HepG2 (cell line): ENCODE measurements at regions not wholly inside any gene's neighbourhood (a gene's known extent, or its start where the extent isn't known, plus 50 kb on each side); places are given as distances from the start of the nearest gene placed in this dataset.

Source experiments
- HDAC1 ChIP-seq: sonication (generic); formaldehyde crosslinking; IDR thresholded peaks from 2 replicates; pipeline ENCODE4 v1.5.1; 2020; ENCODE audit warnings: mild to moderate bottlenecking, missing genetic modification reagents
- HHEX ChIP-seq: IDR thresholded peaks from 2 replicates; pipeline ENCODE4 v1.6.1; 2016; ENCODE audit warnings: control low read depth
- IKZF5 ChIP-seq: IDR thresholded peaks from 2 replicates; pipeline ENCODE4 v1.6.1; 2018; ENCODE audit warnings: missing genetic modification reagents, mild to moderate bottlenecking, missing compliant biosample characterization
- NFE2L2 ChIP-seq: fragments of 150-350 bp; IDR thresholded peaks from 2 replicates; pipeline ENCODE4 v1.6.1; 2014; ENCODE audit warnings: low read length
- NR1H2 ChIP-seq: sonication (generic); formaldehyde crosslinking; IDR thresholded peaks from 2 replicates; pipeline ENCODE4 v1.8.1; 2022; ENCODE audit warnings: low read depth, missing genetic modification reagents, borderline replicate concordance
- RNF2 ChIP-seq: fragments of 450-650 bp; conservative IDR thresholded peaks from 2 replicates; pipeline ENCODE4 v1.6.1; 2016; ENCODE audit warnings: low read depth
- ZBTB40 ChIP-seq, 2 experiments: fragments of 450-650 bp in 1 of 2; sonication (generic) in 1 of 2; formaldehyde crosslinking in 1 of 2; IDR thresholded peaks; 2 replicates each; pipeline versions ENCODE4 v1.6.1 to v1.8.0; 2016 to 2022; ENCODE audit warnings: antibody characterized with exemption in 1 of 2, mild to moderate bottlenecking in 1 of 2, missing genetic modification reagents in 1 of 2
- ZNF12 ChIP-seq: sonication (generic); formaldehyde crosslinking; IDR thresholded peaks from 2 replicates; pipeline ENCODE4 v1.5.0; 2020; ENCODE audit warnings: missing genetic modification reagents
- ZNF572 ChIP-seq: sonication (generic); formaldehyde crosslinking; IDR thresholded peaks from 2 replicates; pipeline ENCODE4 v1.5.1; 2020; ENCODE audit warnings: mild to moderate bottlenecking, missing genetic modification reagents
- TF ChIP-seq, protein P1 (sequence below), 2 experiments: sonication (generic) in 1 of 2; formaldehyde crosslinking in 1 of 2; IDR thresholded peaks; 2 replicates each; pipeline versions ENCODE4 v1.6.1 to v1.9.0; 2014 to 2022; ENCODE audit warnings: antibody characterized with exemption in 1 of 2, borderline replicate concordance in 1 of 2, inconsistent platforms in 1 of 2, low read depth in 1 of 2, missing genetic modification reagents in 1 of 2
- TF ChIP-seq, protein P2 (sequence below): fragments of 450-650 bp; IDR thresholded peaks from 2 replicates; pipeline ENCODE4 v1.6.1; 2017; ENCODE audit warnings: mild to moderate bottlenecking

GRCh38 chrX:20477219-20477618 is 210.5 kb upstream of the RPS6KA3 start (continued):
- TF ChIP-seq HHEX (CRISPR knock-in tag) = no peak
- TF ChIP-seq RNF2 = no peak
- TF ChIP-seq, protein P1, sequence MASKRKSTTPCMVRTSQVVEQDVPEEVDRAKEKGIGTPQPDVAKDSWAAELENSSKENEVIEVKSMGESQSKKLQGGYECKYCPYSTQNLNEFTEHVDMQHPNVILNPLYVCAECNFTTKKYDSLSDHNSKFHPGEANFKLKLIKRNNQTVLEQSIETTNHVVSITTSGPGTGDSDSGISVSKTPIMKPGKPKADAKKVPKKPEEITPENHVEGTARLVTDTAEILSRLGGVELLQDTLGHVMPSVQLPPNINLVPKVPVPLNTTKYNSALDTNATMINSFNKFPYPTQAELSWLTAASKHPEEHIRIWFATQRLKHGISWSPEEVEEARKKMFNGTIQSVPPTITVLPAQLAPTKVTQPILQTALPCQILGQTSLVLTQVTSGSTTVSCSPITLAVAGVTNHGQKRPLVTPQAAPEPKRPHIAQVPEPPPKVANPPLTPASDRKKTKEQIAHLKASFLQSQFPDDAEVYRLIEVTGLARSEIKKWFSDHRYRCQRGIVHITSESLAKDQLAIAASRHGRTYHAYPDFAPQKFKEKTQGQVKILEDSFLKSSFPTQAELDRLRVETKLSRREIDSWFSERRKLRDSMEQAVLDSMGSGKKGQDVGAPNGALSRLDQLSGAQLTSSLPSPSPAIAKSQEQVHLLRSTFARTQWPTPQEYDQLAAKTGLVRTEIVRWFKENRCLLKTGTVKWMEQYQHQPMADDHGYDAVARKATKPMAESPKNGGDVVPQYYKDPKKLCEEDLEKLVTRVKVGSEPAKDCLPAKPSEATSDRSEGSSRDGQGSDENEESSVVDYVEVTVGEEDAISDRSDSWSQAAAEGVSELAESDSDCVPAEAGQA (IDR thresholded peaks at IDR 0.05; ENCODE audit: low read depth) = no peak
- TF ChIP-seq, protein P1 (CRISPR knock-in tag; IDR thresholded peaks at IDR 0.05; ENCODE audit: borderline replicate concordance) = no peak
- no peak for TF ChIP-seq ZNF572 (CRISPR knock-in tag)
- no peak for TF ChIP-seq NR1H2
- TF ChIP-seq NFE2L2 = no peak
- TF ChIP-seq IKZF5 (CRISPR knock-in tag) = no peak
- no peak for TF ChIP-seq ZBTB40 (IDR thresholded peaks at IDR 0.05)
- no peak for TF ChIP-seq ZBTB40 (CRISPR knock-in tag; IDR thresholded peaks at IDR 0.05)
- TF ChIP-seq, protein P2, sequence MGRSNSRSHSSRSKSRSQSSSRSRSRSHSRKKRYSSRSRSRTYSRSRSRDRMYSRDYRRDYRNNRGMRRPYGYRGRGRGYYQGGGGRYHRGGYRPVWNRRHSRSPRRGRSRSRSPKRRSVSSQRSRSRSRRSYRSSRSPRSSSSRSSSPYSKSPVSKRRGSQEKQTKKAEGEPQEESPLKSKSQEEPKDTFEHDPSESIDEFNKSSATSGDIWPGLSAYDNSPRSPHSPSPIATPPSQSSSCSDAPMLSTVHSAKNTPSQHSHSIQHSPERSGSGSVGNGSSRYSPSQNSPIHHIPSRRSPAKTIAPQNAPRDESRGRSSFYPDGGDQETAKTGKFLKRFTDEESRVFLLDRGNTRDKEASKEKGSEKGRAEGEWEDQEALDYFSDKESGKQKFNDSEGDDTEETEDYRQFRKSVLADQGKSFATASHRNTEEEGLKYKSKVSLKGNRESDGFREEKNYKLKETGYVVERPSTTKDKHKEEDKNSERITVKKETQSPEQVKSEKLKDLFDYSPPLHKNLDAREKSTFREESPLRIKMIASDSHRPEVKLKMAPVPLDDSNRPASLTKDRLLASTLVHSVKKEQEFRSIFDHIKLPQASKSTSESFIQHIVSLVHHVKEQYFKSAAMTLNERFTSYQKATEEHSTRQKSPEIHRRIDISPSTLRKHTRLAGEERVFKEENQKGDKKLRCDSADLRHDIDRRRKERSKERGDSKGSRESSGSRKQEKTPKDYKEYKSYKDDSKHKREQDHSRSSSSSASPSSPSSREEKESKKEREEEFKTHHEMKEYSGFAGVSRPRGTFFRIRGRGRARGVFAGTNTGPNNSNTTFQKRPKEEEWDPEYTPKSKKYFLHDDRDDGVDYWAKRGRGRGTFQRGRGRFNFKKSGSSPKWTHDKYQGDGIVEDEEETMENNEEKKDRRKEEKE = no peak
- no peak for TF ChIP-seq ZNF12 (CRISPR knock-in tag)
- no peak for TF ChIP-seq HDAC1 (CRISPR knock-in tag)
